Subcutaneous abdominal adipose tissue (tissue), 5 donors: ENCODE measurements at regions not wholly inside any gene's neighbourhood (a gene's known extent, or its start where the extent isn't known, plus 50 kb on each side); places are given as distances from the start of the nearest gene placed in this dataset.
"Not testable (repeated sequence)": the region's sequence is repeated elsewhere in the genome, so short reads cannot be mapped to it uniquely, and the experiment has no call there.

Experiments used
- H3K27ac ChIP-seq: one replicate; pipeline ENCODE4 v1.7.0; 2013; ENCODE audit warnings: low read depth, mild to moderate bottlenecking, inconsistent platforms, low read length, moderate library complexity
- H3K27me3 ChIP-seq, 5 donors: one replicate each; pipeline ENCODE4 v1.7.0; 2013; ENCODE audit warnings: low read length in 5 of 5, inconsistent platforms in 1 of 5; ENCODE audit not compliant: control insufficient read depth in 5 of 5, insufficient read depth in 4 of 5
- H3K36me3 ChIP-seq, 5 donors: one replicate each; pipeline ENCODE4 v1.7.0; 2013; ENCODE audit warnings: low read length in 5 of 5; ENCODE audit not compliant: control insufficient read depth in 5 of 5, insufficient read depth in 5 of 5
- H3K4me1 ChIP-seq, 5 donors: one replicate each; pipeline ENCODE4 v1.7.0; 2013; ENCODE audit warnings: low read length in 5 of 5, mild to moderate bottlenecking in 3 of 5, moderate library complexity in 1 of 5; ENCODE audit not compliant: control insufficient read depth in 5 of 5, insufficient read depth in 5 of 5
- H3K4me3 ChIP-seq, 5 donors: one replicate each; pipeline ENCODE4 v1.7.0; 2013; ENCODE audit warnings: low read length in 5 of 5, low read depth in 1 of 5
- H3K9ac ChIP-seq, 5 donors: one replicate each; pipeline ENCODE4 v1.7.0; 2013; ENCODE audit warnings: low read length in 5 of 5, mild to moderate bottlenecking in 4 of 5, moderate library complexity in 3 of 5
- H3K9me3 ChIP-seq, 5 donors: one replicate each; pipeline ENCODE4 v1.7.0; 2013; ENCODE audit warnings: low read length in 5 of 5; ENCODE audit not compliant: control insufficient read depth in 5 of 5
- donor health status: healthy.
- donor health status: healthy.
- donor health status: healthy.
- donor health status: healthy.
- donor health status: healthy.

DNA sequence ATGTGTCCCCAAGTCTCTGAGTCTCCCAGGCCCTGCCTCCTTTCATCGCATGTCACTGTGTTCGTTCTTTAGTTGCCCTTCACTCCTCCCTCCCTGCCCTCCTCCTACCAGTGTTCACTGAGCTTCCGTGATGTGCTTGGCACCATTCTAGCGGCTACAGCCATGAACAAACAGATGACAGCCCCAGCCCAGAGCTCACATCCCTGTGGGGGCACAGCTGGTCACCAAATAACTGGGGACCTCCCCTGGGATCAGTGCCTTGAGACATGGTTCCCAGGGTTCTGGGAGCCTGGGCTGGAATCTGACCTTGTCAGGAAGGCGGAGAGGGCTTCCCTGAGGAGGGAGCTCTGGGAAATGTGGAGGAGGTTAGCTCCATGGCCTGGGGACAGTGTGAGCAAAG, 320.7 kb downstream of the PTPRU start:
- Histone ChIP-seq H3K4me1 (no peaks in the 10 kb centered on the region), H3K36me3 (no peaks in the 10 kb centered on the region), H3K27ac (no peak overlapping the region), H3K4me3 (no peak overlapping the region), H3K9me3 (peaks cover 0 to 8% (median 0%) of the 10 kb centered on the region in 5 donors), H3K27me3 (peaks cover 0 to 5% (median 0%) of the 10 kb centered on the region in 5 donors), H3K9ac (no peak overlapping the region)

DNA sequence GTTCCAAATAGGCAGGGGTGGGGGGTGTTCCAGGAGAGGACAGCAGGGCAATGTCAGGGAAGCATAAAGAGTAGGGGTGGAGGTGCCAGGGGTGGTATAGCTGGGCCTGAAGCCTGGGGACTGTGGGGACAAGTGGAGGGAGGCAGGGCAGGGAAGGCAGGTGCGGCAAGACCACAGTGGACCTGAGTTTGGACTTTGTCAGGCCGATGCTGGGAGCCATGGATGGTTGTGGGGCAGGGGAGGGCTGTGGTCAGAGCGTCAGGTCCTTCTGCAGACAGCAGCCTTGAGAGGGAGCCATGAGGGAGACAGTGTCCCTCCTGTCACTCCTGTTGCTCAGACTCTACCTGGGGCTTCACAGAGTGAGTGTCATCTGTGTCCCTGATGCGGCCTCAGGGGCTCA, 320.3 kb downstream of the PTPRU start:
- Histone ChIP-seq H3K27me3 (peaks cover 0 to 5% (median 0%) of the 10 kb centered on the region in 5 donors), H3K9ac (no peak overlapping the region), H3K27ac (no peak overlapping the region), H3K9me3 (peaks cover 0 to 8% (median 0%) of the 10 kb centered on the region in 5 donors), H3K36me3 (no peaks in the 10 kb centered on the region), H3K4me3 (no peak overlapping the region), H3K4me1 (no peaks in the 10 kb centered on the region)

DNA sequence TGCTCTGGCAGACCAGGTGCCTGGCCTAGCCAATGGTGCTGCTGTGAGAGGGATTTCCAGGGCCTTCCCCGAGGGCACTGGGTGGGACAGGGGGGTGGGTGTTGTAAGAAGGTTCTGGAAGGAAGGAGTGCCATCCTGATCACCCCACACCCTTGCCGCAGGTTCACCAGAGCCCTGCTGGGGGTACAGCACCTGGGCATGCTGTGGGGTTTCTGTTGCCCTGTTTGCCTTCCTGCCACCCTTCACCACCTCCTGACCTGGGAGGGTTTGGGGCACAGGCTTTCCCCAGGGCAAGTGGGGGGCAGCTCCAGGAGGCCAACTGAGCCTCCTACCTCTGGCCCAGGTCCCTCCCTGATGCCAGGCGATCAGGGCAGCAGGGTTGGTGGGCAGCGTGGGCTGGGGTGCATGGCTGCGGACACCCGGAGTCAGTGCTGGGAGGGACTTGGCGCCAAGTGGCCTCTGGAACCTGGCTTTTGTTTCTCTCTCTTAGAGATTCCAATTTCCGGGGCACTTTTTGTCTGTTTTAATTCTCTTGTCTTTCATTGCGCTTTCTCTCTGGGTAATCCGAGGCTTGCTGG, 318.8 kb downstream of the PTPRU start:
- H3K4me1 ChIP-seq: no peaks in the 10 kb centered on the region
- H3K36me3 ChIP-seq: no peaks in the 10 kb centered on the region
- H3K9me3 ChIP-seq: peaks cover 0 to 4% (median 0%) of the 10 kb centered on the region in 5 donors
- peaks cover 0 to 12% (median 5%) of the 10 kb centered on the region in 5 donors for H3K27me3 ChIP-seq
- H3K9ac ChIP-seq: no peak overlapping the region
- H3K27ac ChIP-seq: no peak overlapping the region
- H3K4me3 ChIP-seq: no peak overlapping the region

DNA sequence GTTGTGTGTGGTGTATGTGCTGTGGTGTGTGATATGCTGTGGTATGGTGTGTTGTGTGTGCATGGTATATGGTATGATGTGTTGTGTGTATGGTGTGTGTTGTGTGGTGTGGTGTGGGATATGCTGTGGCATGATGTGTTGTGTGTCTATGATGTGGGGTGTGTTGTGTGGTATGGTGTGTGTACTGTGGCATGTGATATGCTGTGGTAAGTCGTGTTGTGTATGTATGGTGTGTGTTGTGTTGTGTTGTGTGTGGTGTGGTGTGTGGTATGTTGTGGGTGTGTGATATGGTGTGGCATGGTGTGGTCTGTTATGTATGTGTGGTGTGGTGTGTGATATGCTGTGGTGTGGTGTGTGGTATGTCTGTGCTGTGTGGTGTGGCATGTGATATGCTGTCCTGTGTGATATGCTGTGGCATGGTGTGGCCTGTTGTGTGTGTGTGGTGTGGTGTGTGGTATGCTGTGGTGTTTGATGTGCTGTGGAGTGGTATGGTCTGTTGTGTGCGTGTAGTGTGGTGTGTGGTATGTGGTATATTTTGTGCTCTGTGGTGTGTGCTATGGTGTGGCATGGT, 318.0 kb downstream of the PTPRU start:
- H3K4me3 ChIP-seq: no peak overlapping the region
- no peaks in the 10 kb centered on the region for H3K36me3 ChIP-seq
- H3K27ac ChIP-seq: no peak overlapping the region
- no peaks in the 10 kb centered on the region for H3K4me1 ChIP-seq
- H3K27me3 ChIP-seq: peaks cover 0 to 12% (median 7%) of the 10 kb centered on the region in 5 donors
- H3K9ac ChIP-seq: no peak overlapping the region
- H3K9me3 ChIP-seq: peaks cover 0 to 4% (median 0%) of the 10 kb centered on the region in 5 donors

DNA sequence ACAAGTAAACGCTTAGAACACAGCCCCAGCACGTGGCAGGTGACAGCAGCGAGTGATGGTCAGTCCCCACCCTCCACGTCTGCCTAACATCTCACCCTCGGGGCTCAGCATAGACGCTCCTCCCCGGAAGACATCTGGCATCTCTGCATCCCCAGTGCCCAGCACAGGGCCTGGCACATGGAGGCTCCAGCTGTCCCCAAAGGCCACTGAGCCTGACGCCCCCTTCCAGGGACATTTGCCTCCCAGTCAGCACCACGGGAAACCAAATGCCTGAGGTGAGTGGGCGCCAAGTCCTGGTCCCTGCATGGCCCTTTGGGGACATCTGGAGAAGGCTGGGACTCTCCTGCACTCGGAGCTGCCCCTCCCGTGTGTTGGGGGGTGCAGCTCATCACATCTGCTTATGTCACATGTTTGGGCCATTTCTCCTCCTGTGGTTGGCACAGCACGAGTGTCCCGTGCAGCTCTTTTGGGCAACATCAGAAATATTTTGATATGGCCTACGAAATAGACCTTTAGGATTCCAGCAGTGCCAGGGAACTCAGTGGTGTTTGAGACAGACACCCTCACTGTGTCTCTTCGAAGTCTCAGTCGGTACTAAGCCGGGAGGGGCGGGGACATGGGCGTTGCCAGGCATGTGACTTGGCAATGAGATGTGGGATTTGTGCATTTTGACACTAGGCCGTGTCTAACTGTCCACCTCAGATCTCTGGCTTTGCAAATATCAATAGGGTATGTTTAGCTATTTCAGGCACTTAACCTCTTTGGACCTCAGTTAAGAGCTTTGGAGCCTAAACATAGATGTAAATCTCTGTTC, 315.0 kb downstream of the PTPRU start:
- Histone ChIP-seq H3K9ac (no peak overlapping the region), H3K4me1 (no peaks in the 10 kb centered on the region), H3K27ac (no peak overlapping the region), H3K4me3 (no peak overlapping the region), H3K9me3 (peaks cover 0 to 4% (median 0%) of the 10 kb centered on the region in 5 donors), H3K36me3 (no peaks in the 10 kb centered on the region), H3K27me3 (peaks cover 0 to 8% (median 7%) of the 10 kb centered on the region in 5 donors)

DNA sequence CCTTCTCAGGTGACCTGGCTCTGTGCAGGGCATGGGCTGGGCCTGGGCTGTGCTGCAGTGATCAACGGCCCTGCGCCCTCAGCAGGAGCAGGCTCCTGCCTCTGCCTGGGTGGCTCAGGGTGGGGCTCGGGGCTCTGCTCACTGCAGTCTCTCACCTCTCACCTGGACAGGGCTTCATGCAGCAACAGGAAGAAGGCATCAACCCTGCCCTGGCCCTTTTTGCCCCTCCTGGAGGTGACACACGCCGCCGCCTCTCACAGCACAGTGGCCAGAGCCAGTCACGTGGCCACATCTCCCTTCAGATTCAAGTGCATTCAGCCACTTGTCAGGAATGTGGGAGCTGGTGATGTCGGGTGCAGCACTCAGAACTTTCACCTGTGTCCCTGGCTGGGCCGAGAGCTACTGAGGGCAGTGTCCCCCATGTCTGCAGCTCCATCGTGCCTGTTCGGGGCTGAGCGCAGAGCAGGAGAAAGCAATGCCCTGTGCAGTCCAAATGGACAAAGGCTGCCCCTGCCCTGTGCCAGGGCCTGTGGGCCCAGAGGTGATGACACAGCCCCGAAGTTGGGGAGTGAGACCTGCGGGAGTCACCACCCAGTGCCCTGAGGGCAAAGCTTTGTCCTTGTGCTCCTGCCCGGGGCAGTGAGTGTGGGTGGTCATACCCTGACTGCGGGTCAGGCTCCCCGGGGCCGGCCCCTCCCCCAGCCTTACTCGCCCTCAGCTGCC, 314.0 kb downstream of the PTPRU start:
- Histone ChIP-seq H3K9me3 (peaks cover 0 to 4% (median 0%) of the 10 kb centered on the region in 5 donors), H3K9ac (no peak overlapping the region), H3K27ac (no peak overlapping the region), H3K4me3 (no peak overlapping the region), H3K36me3 (no peaks in the 10 kb centered on the region), H3K4me1 (no peaks in the 10 kb centered on the region), H3K27me3 (peaks cover 0 to 8% (median 7%) of the 10 kb centered on the region in 5 donors)

DNA sequence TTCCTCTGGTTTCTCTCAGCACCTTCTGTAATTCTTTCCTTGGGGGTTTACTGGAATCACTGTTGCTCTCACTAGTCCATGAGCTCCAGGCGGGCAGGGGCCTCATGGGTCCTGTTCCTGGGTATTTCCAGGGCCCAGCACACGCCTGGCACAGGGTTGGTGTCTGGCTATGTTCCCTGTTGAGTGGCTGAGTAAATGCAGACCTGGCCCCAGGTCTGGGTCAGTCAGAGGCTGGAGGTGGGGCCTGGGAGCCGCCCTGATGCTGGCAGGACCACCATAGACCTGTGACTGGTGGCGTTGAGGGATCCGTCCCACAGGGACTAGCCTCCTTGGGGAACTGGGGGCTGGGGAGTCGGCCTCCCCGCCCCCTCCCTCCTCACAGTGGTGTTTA, 313.4 kb downstream of the PTPRU start:
- H3K27me3 ChIP-seq, H3K9ac ChIP-seq, H3K36me3 ChIP-seq, H3K4me1 ChIP-seq, H3K27ac ChIP-seq, H3K9me3 ChIP-seq, H3K4me3 ChIP-seq: not testable (repeated sequence)

DNA sequence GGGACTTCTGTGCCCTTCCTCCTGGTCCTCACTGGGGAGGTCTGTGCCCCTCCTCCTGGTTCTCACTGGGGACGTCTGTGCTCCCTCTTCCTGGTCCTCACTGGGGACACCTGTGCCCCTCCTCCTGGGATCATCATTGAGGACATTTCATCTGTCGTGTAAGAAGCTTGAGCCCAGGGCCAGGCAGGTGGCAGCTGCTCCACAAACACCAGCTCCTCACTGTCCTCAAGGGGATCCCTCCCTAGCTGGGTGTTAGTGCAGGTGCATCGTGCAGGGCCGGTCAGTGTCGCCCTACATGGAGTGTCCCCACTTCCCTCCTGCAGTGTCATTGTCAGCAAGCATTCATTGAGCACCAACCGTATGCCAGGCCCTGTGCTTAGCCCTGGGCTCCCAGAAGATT, 312.7 kb downstream of the PTPRU start:
- Histone ChIP-seq H3K9me3 (peaks cover 0 to under 1% (median 0%) of the 10 kb centered on the region in 5 donors), H3K4me1 (no peaks in the 10 kb centered on the region), H3K27ac (no peak overlapping the region), H3K27me3 (peaks cover 0 to 8% (median 7%) of the 10 kb centered on the region in 5 donors), H3K36me3 (no peaks in the 10 kb centered on the region), H3K9ac (no peak overlapping the region), H3K4me3 (no peak overlapping the region)

DNA sequence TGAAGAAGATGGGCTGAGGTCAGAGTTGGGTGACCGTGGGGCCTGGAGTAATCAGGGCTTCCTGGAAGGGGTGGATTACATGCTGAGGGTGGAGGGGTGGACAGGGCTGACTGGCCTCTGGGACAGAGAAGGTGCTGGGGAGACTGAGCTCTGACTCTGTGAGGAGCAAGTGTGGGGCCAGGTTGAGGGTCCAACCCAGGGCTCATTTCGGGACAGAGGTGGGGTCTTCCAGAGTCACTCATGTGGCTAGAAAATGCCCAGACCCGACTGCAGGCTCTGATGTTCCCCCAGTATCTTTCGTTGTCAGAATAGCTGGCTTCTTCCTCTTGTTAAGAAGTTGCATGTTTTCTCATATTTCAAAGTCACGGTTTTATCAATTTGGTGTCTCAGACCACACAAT, 311.8 kb downstream of the PTPRU start:
- no peak overlapping the region for H3K4me3 ChIP-seq
- H3K9me3 ChIP-seq: no peaks in the 10 kb centered on the region
- H3K27me3 ChIP-seq: peaks cover 0 to 8% (median 7%) of the 10 kb centered on the region in 5 donors
- no peaks in the 10 kb centered on the region for H3K36me3 ChIP-seq
- no peak overlapping the region for H3K9ac ChIP-seq
- no peak overlapping the region for H3K27ac ChIP-seq
- H3K4me1 ChIP-seq: no peaks in the 10 kb centered on the region

DNA sequence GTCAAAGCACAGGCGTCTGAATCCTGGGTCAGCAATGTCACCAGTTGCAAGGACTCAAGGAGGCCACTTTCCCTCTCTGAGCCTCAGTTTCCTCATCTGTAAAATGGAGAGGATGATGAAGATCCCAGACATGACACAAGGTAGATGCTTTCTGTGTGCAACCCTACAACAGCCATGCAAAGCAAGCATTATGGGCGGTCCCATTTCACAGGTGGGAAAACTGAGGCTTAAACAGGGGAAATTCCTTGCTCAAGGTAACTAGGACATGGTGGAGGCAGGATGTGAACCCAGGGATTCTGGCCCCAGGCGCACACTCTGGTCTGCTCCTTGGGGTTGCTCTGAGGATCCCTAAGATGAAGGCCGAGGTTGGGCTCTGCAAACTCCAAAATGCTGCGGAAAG, 311.0 kb downstream of the PTPRU start:
- H3K36me3 ChIP-seq: no peaks in the 10 kb centered on the region
- no peaks in the 10 kb centered on the region for H3K4me1 ChIP-seq
- no peaks in the 10 kb centered on the region for H3K9me3 ChIP-seq
- no peak overlapping the region for H3K9ac ChIP-seq
- no peak overlapping the region for H3K4me3 ChIP-seq
- no peak overlapping the region for H3K27ac ChIP-seq
- peaks cover 0 to 8% (median 7%) of the 10 kb centered on the region in 5 donors for H3K27me3 ChIP-seq
